C4-2B (cell line): ENCODE measurements at regions not wholly inside any gene's neighbourhood (a gene's known extent, or its start where the extent isn't known, plus 50 kb on each side); places are given as distances from the start of the nearest gene placed in this dataset.

Source experiments
- ZFX ChIP-seq: fragments of 450-650 bp; IDR thresholded peaks from 2 replicates; pipeline ENCODE4 v1.6.1; 2017
- TF ChIP-seq, protein P1 (sequence below): fragments of 450-650 bp; conservative IDR thresholded peaks from 2 replicates; pipeline ENCODE4 v1.5.1; 2017; ENCODE audit warnings: mild to moderate bottlenecking

DNA sequence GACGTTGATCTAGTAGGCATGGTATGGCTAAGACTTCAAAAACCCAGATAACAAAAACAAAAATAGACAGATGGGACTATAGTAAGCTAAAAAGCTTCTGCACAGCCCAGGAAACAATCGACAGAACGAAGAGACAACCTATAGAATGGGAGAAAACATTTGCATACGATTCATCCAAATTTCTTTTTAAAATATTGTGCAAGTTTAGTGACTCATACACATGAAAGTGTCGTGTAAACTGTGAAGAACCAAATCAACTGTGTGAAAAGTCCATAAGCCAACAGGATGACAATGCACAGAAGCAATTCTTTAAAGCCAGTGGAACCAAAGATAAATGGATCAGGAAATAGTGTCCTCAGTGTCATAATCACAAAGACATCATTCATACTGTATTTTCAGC lies 671.1 kb downstream of the RNF144A start:
- TF ChIP-seq, protein P1, sequence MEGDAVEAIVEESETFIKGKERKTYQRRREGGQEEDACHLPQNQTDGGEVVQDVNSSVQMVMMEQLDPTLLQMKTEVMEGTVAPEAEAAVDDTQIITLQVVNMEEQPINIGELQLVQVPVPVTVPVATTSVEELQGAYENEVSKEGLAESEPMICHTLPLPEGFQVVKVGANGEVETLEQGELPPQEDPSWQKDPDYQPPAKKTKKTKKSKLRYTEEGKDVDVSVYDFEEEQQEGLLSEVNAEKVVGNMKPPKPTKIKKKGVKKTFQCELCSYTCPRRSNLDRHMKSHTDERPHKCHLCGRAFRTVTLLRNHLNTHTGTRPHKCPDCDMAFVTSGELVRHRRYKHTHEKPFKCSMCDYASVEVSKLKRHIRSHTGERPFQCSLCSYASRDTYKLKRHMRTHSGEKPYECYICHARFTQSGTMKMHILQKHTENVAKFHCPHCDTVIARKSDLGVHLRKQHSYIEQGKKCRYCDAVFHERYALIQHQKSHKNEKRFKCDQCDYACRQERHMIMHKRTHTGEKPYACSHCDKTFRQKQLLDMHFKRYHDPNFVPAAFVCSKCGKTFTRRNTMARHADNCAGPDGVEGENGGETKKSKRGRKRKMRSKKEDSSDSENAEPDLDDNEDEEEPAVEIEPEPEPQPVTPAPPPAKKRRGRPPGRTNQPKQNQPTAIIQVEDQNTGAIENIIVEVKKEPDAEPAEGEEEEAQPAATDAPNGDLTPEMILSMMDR: no peak
- no peak for TF ChIP-seq ZFX
